BLaER1 (cell line): ENCODE measurements at regions not wholly inside any gene's neighbourhood (a gene's known extent, or its start where the extent isn't known, plus 50 kb on each side); places are given as distances from the start of the nearest gene placed in this dataset.

ENCODE experiments used
- H3K27ac ChIP-seq: shearing (Covaris generic); formaldehyde crosslinking; 2 replicates; pipeline ENCODE4 v1.8.1; 2022
- H3K27me3 ChIP-seq: shearing (Covaris generic); formaldehyde crosslinking; 2 replicates; pipeline ENCODE4 v1.8.1; 2022
- H3K36me3 ChIP-seq: shearing (Covaris generic); formaldehyde crosslinking; 2 replicates; pipeline ENCODE4 v1.8.1; 2022
- H3K4me1 ChIP-seq: shearing (Covaris generic); formaldehyde crosslinking; 2 replicates; pipeline ENCODE4 v1.8.1; 2022
- H3K4me2 ChIP-seq: shearing (Covaris generic); formaldehyde crosslinking; 2 replicates; pipeline ENCODE4 v1.8.1; 2022
- H3K4me3 ChIP-seq: shearing (Covaris generic); formaldehyde crosslinking; 2 replicates; pipeline ENCODE4 v1.8.1; 2022
- H3K9ac ChIP-seq: shearing (Covaris generic); formaldehyde crosslinking; 2 replicates; pipeline ENCODE4 v1.8.1; 2022
- H3K9me3 ChIP-seq: shearing (Covaris generic); formaldehyde crosslinking; 2 replicates; pipeline ENCODE4 v1.8.1; 2022
- H4K20me1 ChIP-seq: shearing (Covaris generic); formaldehyde crosslinking; 2 replicates; pipeline ENCODE4 v1.8.1; 2022
- Cebpa-rat ChIP-seq: shearing (Covaris generic); IDR thresholded peaks from 2 replicates; pipeline ENCODE4 v1.8.1; 2022

DNA sequence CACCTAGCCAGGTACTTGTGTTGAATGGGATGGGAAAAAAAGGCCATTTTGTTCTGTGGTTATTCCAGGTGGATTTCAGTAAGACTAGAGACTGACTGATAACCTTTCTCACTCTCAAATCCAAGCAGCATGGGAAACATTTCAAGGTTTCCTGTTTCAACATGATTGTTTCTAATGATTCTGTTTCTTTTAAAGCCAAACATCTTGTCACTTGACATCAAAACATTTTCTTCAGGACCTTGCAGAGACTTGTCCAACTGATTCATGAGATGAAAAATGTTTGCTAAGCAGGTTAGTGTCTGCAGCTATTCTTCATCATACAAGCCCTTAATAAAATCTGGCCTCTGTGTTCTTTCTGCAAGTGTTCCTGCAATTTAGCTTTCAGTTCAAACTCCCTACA is 456.5 kb upstream of the CWC22 start:
- H3K27ac ChIP-seq: no peak overlapping the region
- no peak for TF ChIP-seq Cebpa-rat
- no peak overlapping the region for H3K4me2 ChIP-seq
- no peaks in the 10 kb centered on the region for H4K20me1 ChIP-seq
- H3K4me3 ChIP-seq: no peak overlapping the region
- no peaks in the 10 kb centered on the region for H3K27me3 ChIP-seq
- no peaks in the 10 kb centered on the region for H3K4me1 ChIP-seq
- no peaks in the 10 kb centered on the region for H3K36me3 ChIP-seq
- H3K9me3 ChIP-seq: no peaks in the 10 kb centered on the region
- H3K9ac ChIP-seq: no peak overlapping the region

DNA sequence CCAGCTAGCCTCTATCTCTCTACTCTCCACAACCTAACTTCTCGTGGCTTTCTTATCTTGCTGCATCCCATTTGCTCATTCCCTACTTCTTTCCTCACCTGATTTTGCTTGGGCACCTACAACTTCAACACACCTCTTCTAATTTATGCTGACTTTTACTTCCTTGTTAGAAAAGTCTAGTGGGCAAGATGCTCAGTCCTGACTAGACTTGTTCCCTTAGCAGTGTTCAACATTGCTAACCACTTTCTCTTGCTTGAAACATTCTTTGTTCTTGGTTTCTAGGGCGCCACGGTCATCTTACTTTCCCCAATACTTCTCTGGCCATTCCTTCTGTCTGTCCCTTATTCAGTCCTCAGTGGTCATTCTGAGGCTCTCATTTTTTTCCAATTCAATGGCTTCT is 454.7 kb upstream of the CWC22 start:
- H3K4me1 ChIP-seq: no peaks in the 10 kb centered on the region
- no peak overlapping the region for H3K27ac ChIP-seq
- no peak for TF ChIP-seq Cebpa-rat
- H3K4me3 ChIP-seq: no peak overlapping the region
- H3K9me3 ChIP-seq: no peaks in the 10 kb centered on the region
- H3K9ac ChIP-seq: no peak overlapping the region
- H3K4me2 ChIP-seq: no peak overlapping the region
- no peaks in the 10 kb centered on the region for H3K27me3 ChIP-seq
- no peaks in the 10 kb centered on the region for H3K36me3 ChIP-seq
- H4K20me1 ChIP-seq: no peaks in the 10 kb centered on the region

DNA sequence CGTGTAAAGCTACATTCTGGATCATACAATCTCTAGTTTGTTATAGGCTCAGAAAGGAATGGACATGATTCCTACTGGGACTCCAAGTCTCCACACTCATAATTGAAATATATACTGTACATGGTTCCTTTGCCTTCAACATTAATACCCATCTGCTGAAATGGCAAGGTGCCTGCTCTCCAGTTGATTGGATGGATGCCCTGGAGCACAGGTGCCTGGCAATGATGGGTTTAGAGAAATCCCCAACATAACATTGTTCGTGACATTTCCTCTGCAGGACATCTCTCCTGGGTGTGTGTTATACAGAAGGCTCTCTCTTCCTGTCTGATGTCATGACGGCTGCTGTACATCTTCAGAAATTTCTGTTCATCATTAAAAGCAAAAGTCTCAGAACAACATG is 449.7 kb upstream of the CWC22 start:
- no peak for TF ChIP-seq Cebpa-rat
- Histone ChIP-seq H4K20me1 (no peaks in the 10 kb centered on the region), H3K36me3 (no peaks in the 10 kb centered on the region), H3K4me3 (no peak overlapping the region), H3K27me3 (no peaks in the 10 kb centered on the region), H3K27ac (no peak overlapping the region), H3K9me3 (no peaks in the 10 kb centered on the region), H3K9ac (no peak overlapping the region), H3K4me1 (no peaks in the 10 kb centered on the region), H3K4me2 (no peak overlapping the region)

DNA sequence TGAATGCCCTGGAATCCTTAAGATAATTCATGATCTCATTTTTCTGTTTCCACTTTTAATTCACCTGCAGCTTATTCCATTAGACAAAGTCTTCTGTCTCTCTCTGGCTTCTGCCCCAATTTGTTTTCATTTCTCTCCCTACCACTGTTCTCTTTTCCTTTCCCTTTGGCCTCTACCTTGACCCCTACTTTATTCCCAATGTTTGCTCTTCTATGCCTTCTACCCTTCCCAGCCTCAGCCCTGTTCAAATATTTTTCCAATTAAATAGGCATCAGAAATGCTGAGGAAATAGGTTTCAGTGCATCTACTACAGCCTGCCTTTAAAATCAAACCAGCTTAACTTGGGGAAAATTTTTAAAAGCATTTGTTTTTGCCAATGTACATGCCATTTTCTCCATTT is 443.7 kb upstream of the CWC22 start:
- H3K27ac ChIP-seq: no peak overlapping the region
- TF ChIP-seq Cebpa-rat: no peak
- H4K20me1 ChIP-seq: no peaks in the 10 kb centered on the region
- H3K27me3 ChIP-seq: no peaks in the 10 kb centered on the region
- no peaks in the 10 kb centered on the region for H3K36me3 ChIP-seq
- no peak overlapping the region for H3K4me3 ChIP-seq
- H3K4me1 ChIP-seq: no peaks in the 10 kb centered on the region
- H3K4me2 ChIP-seq: no peak overlapping the region
- no peaks in the 10 kb centered on the region for H3K9me3 ChIP-seq
- no peak overlapping the region for H3K9ac ChIP-seq

DNA sequence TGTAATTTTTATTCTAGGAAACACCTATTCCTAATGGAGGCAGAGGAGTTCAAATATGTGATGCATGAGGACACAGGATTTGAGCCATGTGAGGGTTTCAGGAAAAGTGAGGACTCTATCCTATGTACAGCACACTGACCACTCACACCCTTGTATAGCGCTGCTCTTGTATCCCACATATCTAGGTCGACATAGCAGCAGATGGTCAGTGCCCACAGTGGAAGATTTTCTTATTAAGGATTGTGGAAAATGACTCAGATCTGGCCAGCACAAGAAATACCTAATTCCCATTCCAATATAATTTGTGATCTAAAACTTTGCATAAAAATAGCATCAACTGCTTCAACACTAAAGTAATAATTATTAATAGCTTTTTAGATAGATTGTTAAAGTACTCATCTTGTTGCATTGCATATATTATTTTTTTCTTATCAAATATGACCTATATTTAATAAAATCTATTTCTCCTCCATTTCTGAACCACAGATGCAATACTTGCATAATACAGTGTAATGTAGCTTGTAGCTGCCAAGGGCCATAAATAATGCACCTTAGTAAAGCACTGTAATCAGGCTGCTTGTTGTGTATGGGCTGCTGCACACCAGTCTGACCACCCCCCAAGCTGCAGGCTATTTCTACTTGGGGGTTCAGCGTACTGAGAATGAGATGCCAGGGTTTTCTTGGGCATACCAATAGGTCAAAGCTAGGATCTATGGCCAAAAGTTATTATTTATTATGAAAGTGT is 442.2 kb upstream of the CWC22 start:
- no peaks in the 10 kb centered on the region for H3K9me3 ChIP-seq
- no peak overlapping the region for H3K4me3 ChIP-seq
- H3K36me3 ChIP-seq: no peaks in the 10 kb centered on the region
- no peaks in the 10 kb centered on the region for H4K20me1 ChIP-seq
- no peak for TF ChIP-seq Cebpa-rat
- H3K9ac ChIP-seq: no peak overlapping the region
- H3K4me1 ChIP-seq: no peaks in the 10 kb centered on the region
- H3K27ac ChIP-seq: no peak overlapping the region
- H3K27me3 ChIP-seq: no peaks in the 10 kb centered on the region
- H3K4me2 ChIP-seq: no peak overlapping the region

DNA sequence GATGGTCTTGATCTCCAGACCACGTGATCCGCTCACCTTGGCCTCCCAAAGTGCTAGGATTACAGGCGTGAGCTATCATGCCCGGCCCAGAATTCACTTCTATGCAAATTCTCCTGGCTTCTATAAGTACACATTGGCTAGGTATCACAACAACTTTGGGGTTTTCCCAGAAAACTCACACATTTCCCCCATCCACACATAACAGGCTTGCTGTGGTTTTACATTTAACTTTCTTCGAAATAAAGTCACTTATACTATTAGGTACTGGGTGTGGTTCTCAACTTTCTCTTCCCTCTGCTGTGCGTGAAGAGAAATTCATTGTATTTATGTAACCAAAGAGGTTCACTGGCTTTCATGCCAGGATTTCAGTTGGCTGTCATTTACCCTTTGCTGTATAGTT is 439.4 kb upstream of the CWC22 start:
- Histone ChIP-seq H3K9me3 (0 out of 2 replicates have a peak, but pooled peaks cover 5% of the 10 kb centered on the region), H3K9ac (no peak overlapping the region), H3K4me3 (no peak overlapping the region), H4K20me1 (no peaks in the 10 kb centered on the region), H3K27ac (no peak overlapping the region), H3K36me3 (no peaks in the 10 kb centered on the region), H3K4me1 (no peaks in the 10 kb centered on the region), H3K4me2 (no peak overlapping the region), H3K27me3 (no peaks in the 10 kb centered on the region)
- TF ChIP-seq Cebpa-rat: no peak

DNA sequence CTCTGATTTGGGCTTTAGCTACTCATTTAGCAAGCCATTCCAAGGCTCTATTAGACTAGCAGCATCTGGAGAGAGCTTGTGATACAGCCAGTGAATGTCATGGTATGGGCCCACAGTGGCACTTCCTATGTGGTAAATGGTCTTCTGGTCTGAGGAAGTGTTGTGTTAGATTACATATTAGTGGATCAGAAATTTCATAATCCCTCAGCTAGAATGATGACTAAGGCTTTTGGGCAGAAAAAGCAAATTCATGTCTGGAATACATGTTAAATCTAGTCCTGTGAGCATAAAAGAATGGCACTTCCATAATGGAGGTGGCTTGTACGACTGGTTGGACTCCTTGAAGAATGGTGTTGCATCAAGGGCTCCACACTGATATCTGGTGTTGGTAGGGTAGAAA is 436.8 kb upstream of the CWC22 start:
- TF ChIP-seq Cebpa-rat: no peak
- no peak overlapping the region for H3K4me2 ChIP-seq
- no peaks in the 10 kb centered on the region for H3K27me3 ChIP-seq
- no peaks in the 10 kb centered on the region for H3K36me3 ChIP-seq
- no peaks in the 10 kb centered on the region for H3K4me1 ChIP-seq
- 0 out of 2 replicates have a peak, but pooled peaks cover 5% of the 10 kb centered on the region for H3K9me3 ChIP-seq
- no peak overlapping the region for H3K9ac ChIP-seq
- no peaks in the 10 kb centered on the region for H4K20me1 ChIP-seq
- H3K4me3 ChIP-seq: no peak overlapping the region
- no peak overlapping the region for H3K27ac ChIP-seq

DNA sequence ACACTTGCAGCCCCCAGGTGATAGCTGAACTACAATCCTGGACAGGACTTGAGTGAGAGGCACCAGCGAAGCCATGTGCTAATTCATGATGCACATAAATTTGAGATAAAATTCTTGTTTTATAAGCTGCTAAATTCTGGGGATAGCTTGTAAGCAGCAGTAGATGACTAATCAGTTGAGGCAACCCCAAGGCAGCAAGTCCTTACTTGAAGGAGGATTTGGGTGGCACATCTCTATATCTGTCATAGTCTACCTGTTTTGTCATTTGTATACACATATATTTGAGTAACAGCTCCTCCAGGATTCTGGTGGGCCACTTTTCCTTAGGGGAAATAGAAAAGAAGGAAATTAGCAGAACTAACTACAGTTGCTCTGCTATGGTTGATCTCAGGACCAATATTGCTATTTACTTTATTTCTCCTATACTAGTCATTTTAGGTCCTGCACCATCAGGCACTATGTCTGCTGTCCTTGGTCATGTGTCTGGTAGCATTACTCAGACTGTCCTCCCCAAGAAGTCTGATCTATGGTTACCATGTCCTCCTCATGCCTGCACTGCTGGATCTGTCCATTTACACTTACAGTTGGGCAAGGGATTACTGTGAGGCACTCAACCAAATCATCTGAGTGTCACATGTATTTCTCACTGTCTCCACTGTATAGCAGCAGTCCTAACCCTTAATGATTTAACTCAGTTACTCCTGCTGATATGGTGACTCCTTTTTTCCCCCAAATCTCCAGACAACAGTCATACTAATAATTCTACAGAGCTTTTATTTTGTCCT is 436.0 kb upstream of the CWC22 start:
- Histone ChIP-seq H3K4me2 (no peak overlapping the region), H4K20me1 (no peaks in the 10 kb centered on the region), H3K27me3 (no peaks in the 10 kb centered on the region), H3K9me3 (0 out of 2 replicates have a peak, but pooled peaks cover 5% of the 10 kb centered on the region), H3K4me1 (no peaks in the 10 kb centered on the region), H3K27ac (no peak overlapping the region), H3K36me3 (no peaks in the 10 kb centered on the region), H3K9ac (no peak overlapping the region), H3K4me3 (no peak overlapping the region)
- TF ChIP-seq Cebpa-rat: no peak

DNA sequence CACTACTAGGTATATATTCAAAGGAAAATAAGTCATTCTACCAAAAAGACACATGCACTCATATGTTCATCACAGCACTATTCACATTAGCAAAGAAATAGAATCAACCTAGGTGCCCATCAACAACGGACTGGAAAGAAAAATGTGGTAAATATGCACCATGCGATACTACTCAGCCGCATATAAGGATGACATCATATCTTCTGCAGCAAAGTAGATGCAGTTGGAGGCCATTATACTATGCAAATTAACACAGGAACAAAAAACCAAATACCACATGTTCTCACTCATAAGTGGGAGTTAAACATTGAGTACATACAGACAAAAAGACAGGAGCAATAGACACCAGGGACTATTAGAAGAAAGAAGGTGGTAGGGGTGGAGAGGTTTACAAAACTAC is 412.1 kb upstream of the CWC22 start:
- Histone ChIP-seq H3K27ac (no peak overlapping the region), H3K4me1 (no peaks in the 10 kb centered on the region), H3K9me3 (no peaks in the 10 kb centered on the region), H3K27me3 (no peaks in the 10 kb centered on the region), H3K9ac (no peak overlapping the region), H3K36me3 (no peaks in the 10 kb centered on the region), H3K4me3 (no peak overlapping the region), H4K20me1 (no peaks in the 10 kb centered on the region), H3K4me2 (no peak overlapping the region)
- TF ChIP-seq Cebpa-rat: no peak

DNA sequence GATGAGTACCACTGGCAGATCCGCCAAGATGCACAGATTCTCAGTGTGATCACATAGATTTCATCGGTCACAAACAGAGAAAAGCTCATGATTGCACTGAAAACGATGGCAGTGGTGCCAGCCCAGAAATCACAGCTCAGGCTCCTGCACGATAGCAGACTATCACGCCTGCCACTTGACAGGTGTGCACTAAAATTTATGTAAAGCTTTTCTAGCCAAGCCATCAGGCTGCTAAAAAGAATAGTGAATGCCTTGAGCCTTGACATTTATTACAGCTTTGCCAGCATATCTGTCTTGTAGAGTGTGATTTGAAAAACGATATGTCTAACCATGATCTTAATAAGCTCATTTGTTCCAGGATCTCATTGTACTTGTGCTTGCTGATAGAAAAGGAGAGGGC is 409.5 kb upstream of the CWC22 start:
- no peaks in the 10 kb centered on the region for H3K9me3 ChIP-seq
- H3K27ac ChIP-seq: no peak overlapping the region
- H3K4me1 ChIP-seq: no peaks in the 10 kb centered on the region
- H3K4me2 ChIP-seq: no peak overlapping the region
- H4K20me1 ChIP-seq: no peaks in the 10 kb centered on the region
- H3K36me3 ChIP-seq: no peaks in the 10 kb centered on the region
- no peak for TF ChIP-seq Cebpa-rat
- H3K4me3 ChIP-seq: no peak overlapping the region
- no peaks in the 10 kb centered on the region for H3K27me3 ChIP-seq
- no peak overlapping the region for H3K9ac ChIP-seq
